Spleen (tissue), 11 donors: ENCODE measurements at regions not wholly inside any gene's neighbourhood (a gene's known extent, or its start where the extent isn't known, plus 50 kb on each side); places are given as distances from the start of the nearest gene placed in this dataset.

Experiments used
- DNase-seq: peaks from one replicate; pipeline ENCODE4 v3.0.0-alpha.2; 2020
- H3K27ac ChIP-seq, 8 donors: fragments of 200-600 bp; sonication (generic) in 7 of 8; 1 replicate in 4 of 8; 2 replicates in 4 of 8; pipeline versions ENCODE4 v1.5.0 to v1.8.0; 2016 to 2021; ENCODE audit warnings: inconsistent platforms in 4 of 8, mild to moderate bottlenecking in 4 of 8, moderate library complexity in 1 of 8
- H3K27me3 ChIP-seq, 7 donors: fragments of 200-600 bp; sonication (generic) in 6 of 7; replicated peaks in 1 of 7; 1 replicate in 4 of 7; 2 replicates in 3 of 7; pipeline versions ENCODE4 v1.5.0 to v1.8.0; 2016 to 2021; ENCODE audit warnings: inconsistent platforms in 3 of 7, mild to moderate bottlenecking in 1 of 7
- H3K36me3 ChIP-seq, 6 donors: fragments of 200-600 bp; sonication (generic) in 5 of 6; 1 replicate in 4 of 6; 2 replicates in 2 of 6; pipeline versions ENCODE4 v1.5.0 to v1.8.0; 2016 to 2021; ENCODE audit warnings: inconsistent platforms in 2 of 6
- H3K4me1 ChIP-seq, 6 donors: fragments of 200-600 bp; sonication (generic) in 5 of 6; 1 replicate in 3 of 6; 2 replicates in 3 of 6; pipeline versions ENCODE4 v1.5.0 to v1.8.0; 2016 to 2021; ENCODE audit warnings: inconsistent platforms in 3 of 6
- H3K4me3 ChIP-seq, 8 donors: fragments of 200-600 bp; sonication (generic) in 7 of 8; 1 replicate in 4 of 8; 2 replicates in 4 of 8; pipeline versions ENCODE4 v1.5.0 to v1.8.0; 2016 to 2021; ENCODE audit warnings: inconsistent platforms in 4 of 8, mild to moderate bottlenecking in 4 of 8, moderate library complexity in 2 of 8
- H3K9me3 ChIP-seq, 8 donors: fragments of 200-600 bp; sonication (generic) in 7 of 8; 1 replicate in 4 of 8; 2 replicates in 4 of 8; pipeline versions ENCODE4 v1.5.0 to v1.8.0; 2016 to 2021; ENCODE audit warnings: inconsistent platforms in 4 of 8
- CTCF ChIP-seq, 11 experiments: fragments of 200-600 bp in 7 of 11; fragments of 450-650 bp in 4 of 11; sonication (generic) in 4 of 11; IDR thresholded peaks in 8 of 11; conservative IDR thresholded peaks in 3 of 11; 1 replicate in 7 of 11; 2 replicates in 4 of 11; pipeline versions ENCODE4 v1.4.0 to v1.8.0; 2016 to 2021; ENCODE audit warnings: antibody characterized with exemption in 11 of 11, inconsistent platforms in 4 of 11, mild to moderate bottlenecking in 1 of 11
- POLR2A ChIP-seq, 3 donors: fragments of 450-650 bp; IDR thresholded peaks; one replicate each; pipeline ENCODE4 v1.5.1; 2017; ENCODE audit warnings: antibody characterized with exemption in 3 of 3, mild to moderate bottlenecking in 1 of 3
- POLR2AphosphoS5 ChIP-seq, 3 donors: sonication (generic); formaldehyde crosslinking; IDR thresholded peaks; one replicate each; pipeline ENCODE4 v1.5.1; 2017; ENCODE audit warnings: antibody characterized with exemption in 3 of 3
- WGBS, 5 donors: extraction: QIAGEN DNeasy Blood & Tissue Kit in 3 of 5; methylation state at CpG; one replicate each; pipeline versions ENCODE4 v1.1.5 to v1.1.7; 2013 to 2018; 5-methylcytosine and 5-hydroxymethylcytosine counted together
- intact Hi-C: fragments of 100-400 bp; cut with DNase I; formaldehyde crosslinking; loops from one replicate; pipeline ENCODE4 v1.15.0; 2023; ENCODE audit warnings: low total_unique reads
- donor health status: healthy with polysubstance abuse.
- donor health status: DM: no; HTN: no; CAD: no; lungs with moderate emphysema.
- donor health status: DM: no; HTN: no; CAD: no.
- donor health status: Bipolar disorder and iron deficiency.
- donor health status: healthy.
- donor health status: DM: no; HTN: no; CAD: no.
- donor health status: DM: yes; HTN: yes; CAD: no.

DNA sequence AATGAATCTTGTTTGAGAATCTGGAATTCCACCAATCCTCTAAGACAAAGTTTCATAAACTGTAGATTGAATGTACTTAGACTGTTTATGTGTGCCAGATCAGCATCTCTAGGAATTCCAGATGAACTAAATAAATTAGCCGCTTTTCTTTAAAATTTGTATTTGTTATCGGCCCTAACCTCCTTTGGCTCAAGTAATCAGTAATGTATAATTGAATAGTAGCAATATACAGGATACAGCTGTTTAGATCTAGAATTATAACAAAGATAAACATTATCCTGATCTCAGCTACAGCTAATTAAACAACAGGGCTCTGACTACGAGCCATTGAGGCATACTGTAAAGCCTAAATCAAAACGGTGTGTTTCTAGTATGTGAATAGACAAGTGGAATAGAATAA lies 120.3 kb downstream of the CYB561 start:
- WGBS, 5 donors, result 90 to 98% (median 96%) methylated on average over 4 of the region's 4 CpGs

GRCh38 chr17:63329876-63330275 lies 116.2 kb downstream of the CYB561 start:
- peaks cover 0 to 2% (median 0%) of the 10 kb centered on the region in 6 donors for H3K36me3 ChIP-seq
- no peak for TF ChIP-seq CTCF (IDR thresholded peaks at IDR 0.05 in 8 of 11, conservative IDR thresholded peaks at IDR 0.05 in 3 of 11)
- no peak for TF ChIP-seq POLR2AphosphoS5 (IDR thresholded peaks at IDR 0.05)
- no peak for TF ChIP-seq POLR2A (IDR thresholded peaks at IDR 0.05)
- H3K4me3 ChIP-seq, result no peak overlapping the region
- H3K27ac ChIP-seq, result no peak overlapping the region
- no peaks in the 10 kb centered on the region for H3K27me3 ChIP-seq
- H3K4me1 ChIP-seq, result no peaks in the 10 kb centered on the region
- no peaks in the 10 kb centered on the region for H3K9me3 ChIP-seq
- DNase-seq, result no peak
- intact Hi-C loops, result no loop called here

More for the DNA sequence above, 120.3 kb downstream of the CYB561 start:
- DNase-seq, result no peak
- Histone ChIP-seq H3K9me3 (no peaks in the 10 kb centered on the region), H3K4me3 (no peak overlapping the region), H3K27ac (no peak overlapping the region), H3K36me3 (peaks cover 0 to 15% (median 0%) of the 10 kb centered on the region in 6 donors), H3K4me1 (no peaks in the 10 kb centered on the region), H3K27me3 (no peaks in the 10 kb centered on the region)
- intact Hi-C loops, result no loop called here
- TF ChIP-seq POLR2A (IDR thresholded peaks at IDR 0.05) (no peak), CTCF (IDR thresholded peaks at IDR 0.05 in 8 of 11, conservative IDR thresholded peaks at IDR 0.05 in 3 of 11) (no peak), POLR2AphosphoS5 (IDR thresholded peaks at IDR 0.05) (no peak)

- no peak for TF ChIP-seq POLR2A (IDR thresholded peaks at IDR 0.05)
- no peak for TF ChIP-seq POLR2AphosphoS5 (IDR thresholded peaks at IDR 0.05)
- no peak for TF ChIP-seq CTCF (IDR thresholded peaks at IDR 0.05 in 8 of 11, conservative IDR thresholded peaks at IDR 0.05 in 3 of 11)
- Histone ChIP-seq H3K4me3 (no peak overlapping the region), H3K27ac (no peak overlapping the region), H3K27me3 (no peaks in the 10 kb centered on the region), H3K9me3 (no peaks in the 10 kb centered on the region), H3K4me1 (no peaks in the 10 kb centered on the region), H3K36me3 (peaks cover 0 to 2% (median 0%) of the 10 kb centered on the region in 6 donors)
- 88 to 94% (median 91%) methylated on average over 8 of the region's 8 CpGs for WGBS, 5 donors
- DNase-seq, result no peak
- intact Hi-C loops, result no loop called here
Measured at GRCh38 chr17:63331301-63332061, 114.6 kb downstream of the CYB561 start.

GRCh38 chr17:63332286-63332685 lies 113.8 kb downstream of the CYB561 start:
- TF ChIP-seq POLR2A (IDR thresholded peaks at IDR 0.05) (no peak), POLR2AphosphoS5 (IDR thresholded peaks at IDR 0.05) (no peak), CTCF (IDR thresholded peaks at IDR 0.05 in 8 of 11, conservative IDR thresholded peaks at IDR 0.05 in 3 of 11) (no peak)
- H3K36me3 ChIP-seq, result peaks cover 0 to 2% (median 0%) of the 10 kb centered on the region in 6 donors
- H3K4me3 ChIP-seq, result no peak overlapping the region
- intact Hi-C loops, result no loop called here
- no peaks in the 10 kb centered on the region for H3K27me3 ChIP-seq
- WGBS, 5 donors, result 87 to 97% (median 94%) methylated on average over 2 of the region's 2 CpGs; no CpG with 5 or more reads in 1 of the 5 donors
- no peak overlapping the region for H3K27ac ChIP-seq
- DNase-seq, result no peak
- no peaks in the 10 kb centered on the region for H3K4me1 ChIP-seq
- H3K9me3 ChIP-seq, result no peaks in the 10 kb centered on the region
